ENCODE measurements at regions not wholly inside any gene's neighbourhood (a gene's known extent, or its start where the extent isn't known, plus 50 kb on each side); places are given as distances from the start of the nearest gene placed in this dataset.

- TF ChIP-seq, protein P1, sequence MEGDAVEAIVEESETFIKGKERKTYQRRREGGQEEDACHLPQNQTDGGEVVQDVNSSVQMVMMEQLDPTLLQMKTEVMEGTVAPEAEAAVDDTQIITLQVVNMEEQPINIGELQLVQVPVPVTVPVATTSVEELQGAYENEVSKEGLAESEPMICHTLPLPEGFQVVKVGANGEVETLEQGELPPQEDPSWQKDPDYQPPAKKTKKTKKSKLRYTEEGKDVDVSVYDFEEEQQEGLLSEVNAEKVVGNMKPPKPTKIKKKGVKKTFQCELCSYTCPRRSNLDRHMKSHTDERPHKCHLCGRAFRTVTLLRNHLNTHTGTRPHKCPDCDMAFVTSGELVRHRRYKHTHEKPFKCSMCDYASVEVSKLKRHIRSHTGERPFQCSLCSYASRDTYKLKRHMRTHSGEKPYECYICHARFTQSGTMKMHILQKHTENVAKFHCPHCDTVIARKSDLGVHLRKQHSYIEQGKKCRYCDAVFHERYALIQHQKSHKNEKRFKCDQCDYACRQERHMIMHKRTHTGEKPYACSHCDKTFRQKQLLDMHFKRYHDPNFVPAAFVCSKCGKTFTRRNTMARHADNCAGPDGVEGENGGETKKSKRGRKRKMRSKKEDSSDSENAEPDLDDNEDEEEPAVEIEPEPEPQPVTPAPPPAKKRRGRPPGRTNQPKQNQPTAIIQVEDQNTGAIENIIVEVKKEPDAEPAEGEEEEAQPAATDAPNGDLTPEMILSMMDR (IDR thresholded peaks at IDR 0.05; ENCODE audit: borderline replicate concordance, extremely low read depth, low read length, poor library complexity, severe bottlenecking), result no peak
- no peak for TF ChIP-seq EZH2 (IDR thresholded peaks at IDR 0.05; ENCODE audit: borderline replicate concordance, low read depth, low read length, severe bottlenecking)
Measured at GRCh38 chr5:33115467-33115866, 325.3 kb upstream of the TARS1 start.
